Neural cell (in vitro differentiated cells): ENCODE measurements at regions not wholly inside any gene's neighbourhood (a gene's known extent, or its start where the extent isn't known, plus 50 kb on each side); places are given as distances from the start of the nearest gene placed in this dataset.
A peak's percentile ranks its signal among the peaks of the same experiment; 100 is the strongest.

ENCODE experiments used
- H2AFZ ChIP-seq: fragments of 200-600, 300-800 bp; sonication (generic), shearing (Covaris generic); 2 replicates; pipeline ENCODE4 v1.6.0; 2014; ENCODE audit warnings: low read depth, mild to moderate bottlenecking, antibody characterized with exemption, low read length, moderate library complexity
- H3F3A ChIP-seq: fragments of 200-600 bp; shearing (Covaris generic); 2 replicates; pipeline ENCODE4 v1.6.1; 2016; ENCODE audit warnings: mild to moderate bottlenecking, moderate library complexity, mixed read lengths, antibody characterized with exemption, low read length; ENCODE audit not compliant: insufficient read depth, poor library complexity, severe bottlenecking
- H3K27ac ChIP-seq: fragments of 200-600, 300-800 bp; sonication (generic), shearing (Covaris generic); 2 replicates; pipeline ENCODE4 v1.5.1; 2014; ENCODE audit warnings: mild to moderate bottlenecking, low read length, moderate library complexity
- H3K27me3 ChIP-seq: fragments of 300-800, 200-600 bp; sonication (generic), shearing (Covaris generic); 2 replicates; pipeline ENCODE4 v1.6.0; 2014; ENCODE audit warnings: mild to moderate bottlenecking, low read depth, low read length, moderate library complexity; ENCODE audit not compliant: insufficient read depth
- H3K36me3 ChIP-seq: fragments of 300-800, 200-600 bp; sonication (generic), shearing (Covaris generic); 2 replicates; pipeline ENCODE4 v1.5.1; 2014; ENCODE audit warnings: mild to moderate bottlenecking, antibody characterized with exemption, low read length, moderate library complexity; ENCODE audit not compliant: insufficient read depth
- H3K4me2 ChIP-seq: fragments of 300-800, 200-600 bp; sonication (generic), shearing (Covaris generic); 2 replicates; pipeline ENCODE4 v1.6.0; 2014; ENCODE audit warnings: mild to moderate bottlenecking, low read length
- H3K4me3 ChIP-seq: fragments of 300-800, 200-600 bp; sonication (generic), shearing (Covaris generic); 2 replicates; pipeline ENCODE4 v1.5.1; 2014; ENCODE audit warnings: mild to moderate bottlenecking, low read length, moderate library complexity
- H3K79me2 ChIP-seq: fragments of 200-600 bp; shearing (Covaris generic); replicated peaks from 2 replicates; pipeline ENCODE4 v1.6.0; 2014; ENCODE audit warnings: mild to moderate bottlenecking, low read length, moderate library complexity; ENCODE audit not compliant: insufficient read depth
- H3K9ac ChIP-seq: fragments of 300-800, 200-600 bp; sonication (generic), shearing (Covaris generic); 2 replicates; pipeline ENCODE4 v1.6.1; 2016; ENCODE audit warnings: mild to moderate bottlenecking, low read length, mixed read lengths
- H3K9me2 ChIP-seq: fragments of 200-600 bp; shearing (Covaris generic); 2 replicates; pipeline ENCODE4 v1.6.1; 2016; ENCODE audit warnings: mild to moderate bottlenecking, low read length, mixed read lengths; ENCODE audit not compliant: insufficient read depth
- H3K9me3 ChIP-seq: fragments of 200-600, 300-800 bp; sonication (generic), shearing (Covaris generic); 2 replicates; pipeline ENCODE4 v1.6.1; 2016; ENCODE audit warnings: mild to moderate bottlenecking, mixed run types, low read length, moderate library complexity, mixed read lengths
- H4K20me1 ChIP-seq: fragments of 200-600 bp; shearing (Covaris generic); 2 replicates; pipeline ENCODE4 v1.6.1; 2016; ENCODE audit warnings: mild to moderate bottlenecking, mixed run types; ENCODE audit not compliant: insufficient read depth
- EP300 ChIP-seq: fragments of 450-650 bp; conservative IDR thresholded peaks from 2 replicates; pipeline ENCODE4 v1.6.1; 2014; ENCODE audit warnings: antibody characterized with exemption, mild to moderate bottlenecking, moderate library complexity; ENCODE audit not compliant: poor library complexity, severe bottlenecking
- MXI1 ChIP-seq: fragments of 450-650 bp; conservative IDR thresholded peaks from 2 replicates; pipeline ENCODE4 v1.6.1; 2014; ENCODE audit warnings: antibody characterized with exemption, mild to moderate bottlenecking; ENCODE audit not compliant: poor library complexity, severe bottlenecking
- RAD21 ChIP-seq: fragments of 450-650 bp; conservative IDR thresholded peaks from 2 replicates; pipeline ENCODE4 v1.6.1; 2014; ENCODE audit warnings: antibody characterized with exemption, mild to moderate bottlenecking, moderate library complexity
- REST ChIP-seq: IDR thresholded peaks from 2 replicates; pipeline ENCODE4 v1.6.1; 2012; ENCODE audit warnings: borderline replicate concordance
- SMC3 ChIP-seq: fragments of 450-650 bp; conservative IDR thresholded peaks from 2 replicates; pipeline ENCODE4 v1.6.1; 2014; ENCODE audit warnings: antibody characterized with exemption, mild to moderate bottlenecking, moderate library complexity; ENCODE audit not compliant: poor library complexity
- TF ChIP-seq, protein P1 (sequence below): fragments of 450-650 bp; IDR thresholded peaks from 2 replicates; pipeline ENCODE4 v1.5.1; 2014; ENCODE audit warnings: antibody characterized with exemption, mild to moderate bottlenecking, moderate library complexity; ENCODE audit not compliant: poor library complexity, severe bottlenecking

DNA sequence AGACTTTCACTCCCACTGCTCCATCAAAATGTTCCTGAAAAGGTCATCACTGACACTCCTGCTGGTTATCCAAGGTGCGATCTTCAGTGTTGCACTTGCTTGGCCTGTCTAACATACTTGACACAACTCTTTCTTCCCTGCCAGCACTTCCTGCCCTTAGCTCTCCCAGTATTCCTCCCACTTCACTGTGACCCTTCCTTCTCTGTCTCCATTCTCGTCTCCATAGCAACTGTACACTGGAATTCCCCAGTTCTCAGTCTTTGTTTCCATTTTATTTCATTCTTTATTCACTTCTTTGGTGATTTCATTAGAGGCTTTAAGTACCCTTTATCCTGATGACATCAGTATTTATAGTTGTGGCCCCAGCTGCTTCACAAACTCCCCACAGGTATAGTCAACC is 333.0 kb downstream of the IRS1 start:
- Histone ChIP-seq H3K9me3 (no peaks in the 10 kb centered on the region), H3K9ac (no peak overlapping the region), H3K27ac (no peak overlapping the region), H3K27me3 (no peaks in the 10 kb centered on the region), H2AFZ (no peak overlapping the region), H3K4me2 (no peak overlapping the region), H3K9me2 (no peaks in the 10 kb centered on the region), H4K20me1 (no peaks in the 10 kb centered on the region), H3K79me2 (no peaks in the 10 kb centered on the region), H3F3A (no peaks in the 10 kb centered on the region), H3K36me3 (no peaks in the 10 kb centered on the region), H3K4me3 (no peak overlapping the region)
- TF ChIP-seq, protein P1, sequence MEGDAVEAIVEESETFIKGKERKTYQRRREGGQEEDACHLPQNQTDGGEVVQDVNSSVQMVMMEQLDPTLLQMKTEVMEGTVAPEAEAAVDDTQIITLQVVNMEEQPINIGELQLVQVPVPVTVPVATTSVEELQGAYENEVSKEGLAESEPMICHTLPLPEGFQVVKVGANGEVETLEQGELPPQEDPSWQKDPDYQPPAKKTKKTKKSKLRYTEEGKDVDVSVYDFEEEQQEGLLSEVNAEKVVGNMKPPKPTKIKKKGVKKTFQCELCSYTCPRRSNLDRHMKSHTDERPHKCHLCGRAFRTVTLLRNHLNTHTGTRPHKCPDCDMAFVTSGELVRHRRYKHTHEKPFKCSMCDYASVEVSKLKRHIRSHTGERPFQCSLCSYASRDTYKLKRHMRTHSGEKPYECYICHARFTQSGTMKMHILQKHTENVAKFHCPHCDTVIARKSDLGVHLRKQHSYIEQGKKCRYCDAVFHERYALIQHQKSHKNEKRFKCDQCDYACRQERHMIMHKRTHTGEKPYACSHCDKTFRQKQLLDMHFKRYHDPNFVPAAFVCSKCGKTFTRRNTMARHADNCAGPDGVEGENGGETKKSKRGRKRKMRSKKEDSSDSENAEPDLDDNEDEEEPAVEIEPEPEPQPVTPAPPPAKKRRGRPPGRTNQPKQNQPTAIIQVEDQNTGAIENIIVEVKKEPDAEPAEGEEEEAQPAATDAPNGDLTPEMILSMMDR = no peak
- TF ChIP-seq RAD21 (no peak), REST (peak; percentile 73), EP300 (peak; percentile 8)

- no peaks in the 10 kb centered on the region for H3K9me2 ChIP-seq
Observed at GRCh38 chr2:226466124-226466523, 333.5 kb downstream of the IRS1 start.

More at GRCh38 chr2:226466124-226466523, 333.5 kb downstream of the IRS1 start:
- H2AFZ ChIP-seq = no peak overlapping the region
- H3F3A ChIP-seq = no peaks in the 10 kb centered on the region
- H3K4me2 ChIP-seq = no peak overlapping the region
- no peaks in the 10 kb centered on the region for H4K20me1 ChIP-seq
- H3K9me3 ChIP-seq = no peaks in the 10 kb centered on the region
- no peak overlapping the region for H3K9ac ChIP-seq
- no peaks in the 10 kb centered on the region for H3K79me2 ChIP-seq
- no peaks in the 10 kb centered on the region for H3K27me3 ChIP-seq
- no peak overlapping the region for H3K4me3 ChIP-seq
- TF ChIP-seq, protein P1 = no peak
- TF ChIP-seq MXI1 (no peak), SMC3 (no peak)
- H3K27ac ChIP-seq = no peak overlapping the region
- no peaks in the 10 kb centered on the region for H3K36me3 ChIP-seq
